ENCODE measurements at regions not wholly inside any gene's neighbourhood (a gene's known extent, or its start where the extent isn't known, plus 50 kb on each side); places are given as distances from the start of the nearest gene placed in this dataset.

DNA sequence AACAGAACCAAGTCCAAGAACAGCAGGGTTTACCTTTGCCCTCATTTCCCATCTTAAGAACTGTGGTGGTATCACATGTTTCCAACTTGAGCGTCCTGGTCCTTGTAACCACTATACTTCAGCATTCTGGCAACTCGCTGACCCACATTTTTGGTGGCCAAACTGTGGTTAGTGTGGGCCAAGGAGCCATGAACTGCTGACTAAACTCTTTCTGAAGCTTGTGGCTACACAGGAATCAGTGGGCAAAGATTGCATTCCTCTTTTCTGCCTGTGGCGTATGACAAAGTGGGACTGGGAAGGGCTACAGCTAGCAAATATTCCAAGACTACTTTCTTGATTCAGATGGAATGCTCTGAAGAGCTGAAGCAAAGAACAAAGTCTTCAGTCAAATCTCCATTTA is 106.3 kb upstream of the MID1 start:
- peak; percentile 68 for DNase-seq
- WGBS, 2 experiments (ENCODE audit: extremely low coverage in 2 of 2, insufficient read length in 1 of 2), result no CpG with 5 or more reads among the region's 3 CpGs

More for the DNA sequence above, 106.3 kb upstream of the MID1 start:
- Histone ChIP-seq H3K4ac (ENCODE audit: low read depth, low read length) (no peak overlapping the region), H4K91ac (ENCODE audit: insufficient read depth, low read depth, low read length) (no peak overlapping the region), H3K36me3 (ENCODE audit: control insufficient read depth, insufficient read depth, low read length) (no peaks in the 10 kb centered on the region), H4K8ac (ENCODE audit: low read depth in 2 of 2, low read length in 2 of 2) (no peak overlapping the region), H4K20me1 (ENCODE audit: insufficient read depth, low read length) (no peaks in the 10 kb centered on the region), H3K4me2 (ENCODE audit: low read depth, low read length) (no peak overlapping the region), H3K23ac (ENCODE audit: low read depth, low read length) (no peak overlapping the region), H3K27ac (ENCODE audit: insufficient read depth, low read length) (no peak overlapping the region), H2BK20ac (ENCODE audit: low read depth, low read length) (no peak overlapping the region), H3K56ac (ENCODE audit: extremely low read depth, insufficient read depth, low read length) (no peak overlapping the region), H2BK120ac (ENCODE audit: low read depth, low read length) (no peak overlapping the region), H2BK5ac (ENCODE audit: low read depth, low read length, poor library complexity, severe bottlenecking) (no peak overlapping the region), H3K9me1 (ENCODE audit: insufficient read depth, low read length) (no peaks in the 10 kb centered on the region), H3K4me1 (ENCODE audit: control insufficient read depth, insufficient read depth, low read length) (0 out of 2 replicates have a peak, but pooled peaks cover 1% of the 10 kb centered on the region), H2AFZ (replicated peaks; ENCODE audit: low read length, poor library complexity) (no peak overlapping the region), H3K14ac (replicated peaks; ENCODE audit: low read depth, low read length) (0 out of 2 replicates have a peak overlapping the region, but pooled peaks have one; percentile 53), H3K9me3 (ENCODE audit: control insufficient read depth, insufficient read depth, low read length) (no peaks in the 10 kb centered on the region), H3K4me3 (ENCODE audit: insufficient read depth, low read depth, low read length) (no peak overlapping the region), H3K79me1 (ENCODE audit: low read depth in 1 of 2, low read length in 2 of 2) (no peaks in the 10 kb centered on the region), H2BK15ac (ENCODE audit: low read depth, low read length) (no peak overlapping the region), H3K27me3 (ENCODE audit: control insufficient read depth, insufficient read depth, low read length) (no peaks in the 10 kb centered on the region), H3K9ac (ENCODE audit: low read depth, low read length) (no peak overlapping the region), H4K5ac (ENCODE audit: low read depth, low read length) (no peak overlapping the region), H2AK9ac (replicated peaks; ENCODE audit: low read depth, low read length, poor library complexity) (no peak overlapping the region), H2AK5ac (ENCODE audit: low read depth, low read length) (no peak overlapping the region), H3K18ac (ENCODE audit: low read depth, low read length) (no peak overlapping the region)
- ChIA-PET POLR2A (ENCODE audit: unreplicated experiment) (no interaction called here), CTCF (interaction anchor here (0.8 kb wide), 1 partner anchor 20 kb away, joined by 3 read pairs; no protein-coding TSS in a partner anchor)
- dilution Hi-C loops (cut with HindIII; ENCODE audit: low sequenced_read_pairs, unreplicated experiment), result no loop called here
- no peak for ATAC-seq (ENCODE audit: low read depth)
- BruUV-seq (replicated peaks), result no TSS peak
- intact Hi-C loops (cut with micrococcal nuclease), result no loop called here
- TF ChIP-seq RCOR1 (IDR thresholded peaks at IDR 0.05; ENCODE audit: insufficient replicate concordance, low read length) (no peak), RFX5 (IDR thresholded peaks at IDR 0.05; ENCODE audit: low read depth, low read length) (no peak), MXI1 (IDR thresholded peaks at IDR 0.05; ENCODE audit: borderline replicate concordance, low read depth, low read length) (no peak), MAFK (IDR thresholded peaks at IDR 0.05; ENCODE audit: low read depth, low read length) (peak; percentile 85), CTCF (conservative IDR thresholded peaks at IDR 0.05; ENCODE audit: low read depth, low read length) (no peak), MAZ (IDR thresholded peaks at IDR 0.05; ENCODE audit: borderline replicate concordance, low read depth, low read length) (no peak)
- in situ Hi-C loops (cut with MboI; ENCODE audit: low sequenced_read_pairs), result no loop called here
